CD4-positive, alpha-beta T cell treated with Interleukin-4 for 1 hour (primary cell): ENCODE measurements at regions not wholly inside any gene's neighbourhood (a gene's known extent, or its start where the extent isn't known, plus 50 kb on each side); places are given as distances from the start of the nearest gene placed in this dataset.
A peak's percentile ranks its signal among the peaks of the same experiment; 100 is the strongest.

ENCODE experiments used
- DNase-seq, 2 donors: peaks; one replicate each; pipeline ENCODE4 v3.0.0-alpha.2; 2020 to 2022

GRCh38 chr2:217183471-217183870 is 323.6 kb upstream of the TNP1 start:
- no peak for DNase-seq

GRCh38 chr2:217182926-217183325 is 323.1 kb upstream of the TNP1 start:
- no peak for DNase-seq

DNA sequence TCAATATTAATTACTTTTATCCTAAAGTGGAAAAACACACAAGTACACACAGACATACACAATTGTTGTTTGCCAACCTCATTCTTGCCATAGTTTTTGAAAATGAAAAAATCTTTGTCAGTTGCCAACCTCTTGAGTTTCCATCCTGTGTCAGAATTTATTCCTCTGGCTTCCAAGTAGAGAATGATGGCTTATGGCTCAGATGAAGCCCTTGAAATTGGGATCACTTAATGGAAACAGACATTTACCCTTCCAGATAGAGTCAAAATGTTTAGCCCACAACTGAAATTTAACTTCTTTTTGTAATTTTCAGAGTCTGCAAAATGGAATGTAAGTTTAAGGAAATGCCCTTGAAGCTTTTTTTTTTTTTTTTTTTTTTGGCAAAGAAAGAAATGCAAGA is 321.6 kb upstream of the TNP1 start:
- DNase-seq, result no peak

DNA sequence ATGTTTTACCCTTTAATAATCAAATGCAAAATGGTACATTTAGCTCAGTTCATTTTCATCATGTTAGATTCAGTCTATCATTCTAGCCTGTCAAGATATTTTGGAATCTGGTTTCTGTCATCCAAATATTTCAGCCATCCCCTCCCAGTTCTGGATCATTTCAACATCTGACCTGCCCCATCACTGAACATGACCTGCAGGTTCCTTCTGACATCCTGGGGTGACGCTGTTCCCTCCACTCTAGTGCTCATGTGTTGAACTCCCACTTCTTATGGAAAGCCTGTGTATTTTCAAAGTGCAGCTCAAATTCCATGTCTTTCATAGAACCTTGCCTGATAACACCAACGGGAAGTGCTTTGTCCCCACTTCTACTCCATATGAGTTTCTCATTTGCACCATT is 320.0 kb upstream of the TNP1 start:
- DNase-seq, result no peak

- DNase-seq, result no peak
These were observed 318.5 kb upstream of the TNP1 start for GRCh38 chr2:217178341-217178740.

DNA sequence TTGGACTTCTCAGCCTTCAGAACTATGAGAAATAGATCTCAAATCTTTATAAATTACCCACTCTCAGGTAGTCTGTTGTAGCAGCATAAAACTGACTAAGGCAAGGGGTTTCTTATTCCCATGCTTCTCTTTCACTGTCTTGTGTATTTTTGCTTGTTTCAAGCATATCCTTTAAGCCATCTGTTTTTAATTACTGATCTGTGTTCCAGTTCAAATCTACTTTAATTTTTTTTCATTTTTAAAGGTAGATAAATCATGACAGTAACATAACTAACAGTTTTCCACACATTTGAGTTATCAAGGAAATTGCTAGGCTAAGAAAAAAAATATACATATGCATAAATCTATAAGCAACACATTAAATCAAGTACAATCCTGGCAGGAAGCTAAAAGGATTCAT is 317.9 kb upstream of the TNP1 start:
- DNase-seq, result no peak

DNA sequence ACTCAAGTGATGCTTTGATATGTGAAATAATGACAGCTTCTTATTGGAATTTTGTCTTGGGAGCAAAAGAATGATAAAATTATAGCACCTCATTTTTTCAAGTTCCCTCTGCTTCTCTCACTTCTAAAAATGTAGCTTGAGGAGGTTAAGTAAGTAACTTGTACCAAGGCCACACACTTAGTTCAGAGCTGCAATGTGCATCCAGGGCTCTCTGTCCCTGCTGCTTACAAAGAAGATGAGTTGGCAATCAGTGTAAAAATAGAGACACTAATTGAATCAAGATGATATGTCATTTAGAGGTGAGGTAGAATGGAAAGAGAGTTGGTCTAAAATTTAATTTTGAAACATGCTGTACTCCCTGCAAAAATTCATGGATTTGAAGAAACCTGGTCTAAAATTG is 312.0 kb upstream of the TNP1 start:
- DNase-seq, result no peak

GRCh38 chr2:217168496-217168895 is 308.6 kb upstream of the TNP1 start:
- DNase-seq, result no peak

- DNase-seq, result no peak
These were observed 307.7 kb upstream of the TNP1 start for GRCh38 chr2:217167531-217167930.

- DNase-seq, result no peak
These were observed 306.5 kb upstream of the TNP1 start for GRCh38 chr2:217166241-217166850.

DNA sequence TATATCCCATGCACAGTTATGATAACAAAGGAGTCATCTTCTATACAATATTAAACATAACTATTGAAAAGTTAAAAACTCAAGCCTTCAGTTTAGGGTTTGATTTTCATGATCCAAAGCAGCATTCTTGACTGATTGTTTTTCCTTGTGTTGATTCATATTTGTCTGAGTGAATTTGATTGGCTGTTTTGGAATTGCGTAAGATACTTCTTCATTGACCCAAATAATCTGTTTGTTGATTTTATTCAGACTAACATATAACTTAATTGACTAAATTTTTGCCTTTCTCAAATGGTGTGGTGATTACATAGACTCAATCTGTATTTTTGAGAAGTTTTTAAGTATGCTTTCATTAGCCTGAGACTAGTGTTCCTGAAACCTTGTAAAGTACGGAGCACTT is 305.7 kb upstream of the TNP1 start:
- DNase-seq, result no peak

DNA sequence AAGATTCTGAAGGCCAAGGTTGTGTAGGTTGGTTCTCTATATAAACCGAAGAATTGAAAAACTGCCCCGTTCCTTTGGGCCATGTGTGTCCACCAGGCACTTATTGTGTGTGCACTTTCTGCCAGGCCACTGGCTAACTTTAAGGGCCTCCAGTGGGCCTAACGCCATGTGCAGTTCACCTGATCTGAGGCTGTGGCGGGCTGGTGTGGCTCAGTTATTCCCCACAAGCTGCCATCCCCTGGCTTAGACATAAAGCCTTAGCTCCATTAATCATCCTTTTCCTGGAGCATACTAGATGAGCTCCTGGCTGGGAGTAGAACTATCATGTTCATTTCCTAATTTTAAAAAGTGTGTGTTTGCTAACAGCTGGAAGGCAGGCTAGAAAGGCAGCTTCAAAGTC is 304.1 kb upstream of the TNP1 start:
- no peak for DNase-seq

GRCh38 chr2:217162533-217162932 is 302.7 kb upstream of the TNP1 start:
- peak; percentile 8 to 41 for DNase-seq

- peak; percentile 9 to 30 for DNase-seq
These were observed 301.4 kb upstream of the TNP1 start for GRCh38 chr2:217160978-217161973.

GRCh38 chr2:217160103-217160743 is 300.4 kb upstream of the TNP1 start:
- DNase-seq, result no peak

DNA sequence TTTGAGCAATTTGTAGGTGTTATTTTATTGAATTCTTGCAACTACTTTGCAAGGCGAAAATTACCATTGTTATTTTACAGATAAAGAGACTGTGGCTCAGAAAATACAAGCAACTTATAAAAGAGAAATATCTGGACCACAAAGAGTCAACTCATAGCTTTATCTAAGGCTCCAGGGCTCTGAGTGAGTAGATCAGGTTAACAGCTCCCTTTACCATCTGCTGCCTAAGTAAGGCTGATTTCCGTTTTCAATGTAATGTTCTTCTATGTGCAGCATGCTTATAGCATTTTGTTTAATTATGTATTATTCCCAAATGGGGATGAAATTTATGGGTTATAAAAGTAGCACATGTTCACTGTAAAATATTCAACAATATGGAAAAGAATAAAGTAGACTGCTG is 299.1 kb upstream of the TNP1 start:
- DNase-seq, result no peak

DNA sequence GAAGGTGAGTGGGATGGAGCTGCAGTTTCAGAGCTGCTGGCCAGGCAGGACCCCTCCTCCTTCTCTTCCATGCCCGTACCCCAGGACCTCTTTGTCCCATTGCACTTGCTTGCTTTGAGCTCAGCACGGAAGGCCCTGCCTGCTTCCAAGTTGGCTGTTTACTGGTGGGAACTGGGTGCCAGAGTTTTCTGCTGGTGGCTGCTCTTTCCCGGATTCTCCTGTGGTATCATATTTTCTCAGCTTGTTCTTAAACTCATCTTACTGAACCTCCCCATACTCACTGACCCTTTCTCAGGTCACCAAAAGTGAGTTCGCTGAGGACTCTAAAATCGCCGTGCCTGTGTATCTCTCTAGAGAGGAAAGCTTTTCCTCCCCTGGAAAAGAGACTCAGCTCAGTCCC is 297.7 kb upstream of the TNP1 start:
- no peak for DNase-seq

GRCh38 chr2:217156801-217157200 is 296.9 kb upstream of the TNP1 start:
- DNase-seq, result no peak

DNA sequence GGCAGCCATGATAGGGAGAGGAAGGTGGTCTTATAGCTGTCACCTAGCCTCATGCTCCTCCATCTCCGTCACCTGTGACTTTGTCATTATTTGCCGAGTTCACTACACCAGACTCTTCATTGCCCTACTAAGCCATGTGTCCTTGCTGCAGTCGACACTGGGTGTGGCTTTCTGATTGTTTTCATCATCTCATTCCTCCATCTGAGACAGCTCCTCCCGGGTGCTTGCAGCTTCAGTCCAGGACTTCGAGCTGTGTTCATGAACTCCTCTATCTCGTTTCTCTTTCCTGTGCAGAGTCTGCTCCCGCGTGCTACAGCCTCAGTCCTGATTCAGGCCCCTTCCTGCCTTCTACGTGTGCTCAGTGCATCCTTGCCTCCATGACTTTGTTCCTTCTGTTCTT is 295.1 kb upstream of the TNP1 start:
- no peak for DNase-seq

DNA sequence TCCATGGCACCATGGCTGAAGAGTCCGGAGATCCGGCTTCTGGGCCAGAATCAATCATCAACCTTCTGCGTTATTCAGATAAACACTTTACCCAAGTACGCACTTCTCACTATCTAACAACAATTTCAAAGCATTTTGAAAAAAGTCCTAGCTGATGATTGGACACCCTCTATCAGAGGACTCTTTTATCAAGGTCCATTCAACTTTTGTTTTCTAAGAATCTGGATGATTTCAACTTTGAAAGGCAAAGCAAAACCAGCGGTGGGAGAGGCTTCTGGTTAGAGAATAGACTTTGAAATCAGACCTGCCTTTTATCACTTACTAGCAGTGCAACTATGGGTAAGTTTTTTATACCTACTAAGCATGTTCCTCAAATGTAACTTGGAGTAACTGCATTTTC is 293.6 kb upstream of the TNP1 start:
- no peak for DNase-seq

DNA sequence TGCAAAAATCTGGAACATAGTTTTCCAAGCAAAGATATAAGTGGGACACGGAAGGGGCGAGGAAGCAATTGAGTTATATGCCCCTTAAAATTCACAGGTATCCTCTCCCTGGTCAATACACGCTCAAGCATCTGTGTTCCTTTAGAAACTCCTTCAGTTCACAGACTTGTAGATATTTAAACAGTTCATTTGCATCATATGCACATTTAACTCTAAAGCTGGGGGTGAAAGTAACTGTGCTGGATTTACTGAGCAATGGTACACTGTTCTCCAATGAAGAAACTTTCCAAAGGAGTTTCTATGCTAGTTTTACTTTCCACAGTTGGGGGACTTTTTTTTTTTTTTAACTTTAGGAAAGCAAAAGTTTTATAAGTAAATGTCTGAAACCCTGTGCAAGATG is 293.0 kb upstream of the TNP1 start:
- no peak for DNase-seq

- DNase-seq, result no peak
These were observed 291.8 kb upstream of the TNP1 start for GRCh38 chr2:217151509-217152206.

GRCh38 chr2:217150236-217150635 is 290.4 kb upstream of the TNP1 start:
- no peak for DNase-seq
